ENCODE measurements at regions not wholly inside any gene's neighbourhood (a gene's known extent, or its start where the extent isn't known, plus 50 kb on each side); places are given as distances from the start of the nearest gene placed in this dataset.
A peak's percentile ranks its signal among the peaks of the same experiment; 100 is the strongest.

GRCh38 chr16:55968221-55968620, 93.0 kb upstream of the CES5A start:
- H3K36me3 Mint-ChIP-seq (ENCODE audit: unreplicated experiment), result no peaks in the 10 kb centered on the region
- no peak for TF ChIP-seq CTCF (IDR thresholded peaks at IDR 0.05; ENCODE audit: partially characterized antibody, unreplicated experiment)
- H3K27ac Mint-ChIP-seq (ENCODE audit: unreplicated experiment), result no peak overlapping the region
- DNase-seq, result no peak
- H3K4me3 Mint-ChIP-seq (ENCODE audit: unreplicated experiment), result no peak overlapping the region
- peaks cover 2% of the 10 kb centered on the region for H3K9me3 Mint-ChIP-seq (ENCODE audit: unreplicated experiment)
- H3K27me3 Mint-ChIP-seq (ENCODE audit: unreplicated experiment), result peaks cover 2% of the 10 kb centered on the region
- H3K4me1 Mint-ChIP-seq (ENCODE audit: low read depth, unreplicated experiment), result peaks cover 3% of the 10 kb centered on the region

GRCh38 chr16:55964923-55965475, 89.8 kb upstream of the CES5A start:
- DNase-seq, result no peak
- no peak for TF ChIP-seq CTCF (IDR thresholded peaks at IDR 0.05; ENCODE audit: partially characterized antibody, unreplicated experiment)
- H3K4me3 Mint-ChIP-seq (ENCODE audit: unreplicated experiment), result no peak overlapping the region
- peaks cover 2% of the 10 kb centered on the region for H3K9me3 Mint-ChIP-seq (ENCODE audit: unreplicated experiment)
- peaks cover 2% of the 10 kb centered on the region for H3K27me3 Mint-ChIP-seq (ENCODE audit: unreplicated experiment)
- no peaks in the 10 kb centered on the region for H3K36me3 Mint-ChIP-seq (ENCODE audit: unreplicated experiment)
- H3K4me1 Mint-ChIP-seq (ENCODE audit: low read depth, unreplicated experiment), result peaks cover under 1% of the 10 kb centered on the region
- no peak overlapping the region for H3K27ac Mint-ChIP-seq (ENCODE audit: unreplicated experiment)

DNA sequence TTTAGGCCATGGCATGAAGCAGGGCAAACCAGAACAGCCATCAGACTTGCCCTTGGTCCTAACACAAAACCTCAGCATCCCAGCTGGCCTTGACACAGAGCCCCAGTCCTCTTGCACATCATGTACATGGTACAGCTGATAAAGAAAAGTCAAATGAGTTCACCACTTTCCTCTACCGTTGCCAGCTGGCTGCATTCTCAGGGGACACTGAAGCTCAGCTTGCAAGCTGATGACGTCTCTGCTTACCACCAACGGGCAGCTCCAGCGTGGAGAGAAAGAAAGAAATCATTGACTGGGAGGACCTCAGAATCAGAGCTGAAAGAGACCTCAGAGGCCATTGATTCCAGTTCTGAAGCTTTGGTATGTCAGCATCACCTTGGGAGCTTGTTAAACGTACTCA, 80.7 kb upstream of the CES5A start:
- Mint-ChIP-seq H3K9me3 (ENCODE audit: unreplicated experiment) (peaks cover 3% of the 10 kb centered on the region), H3K4me3 (ENCODE audit: unreplicated experiment) (peak overlapping the region; percentile 61), H3K27me3 (ENCODE audit: unreplicated experiment) (peaks cover 5% of the 10 kb centered on the region), H3K27ac (ENCODE audit: unreplicated experiment) (peak overlapping the region; percentile 87), H3K4me1 (ENCODE audit: low read depth, unreplicated experiment) (peaks cover 17% of the 10 kb centered on the region), H3K36me3 (ENCODE audit: unreplicated experiment) (no peaks in the 10 kb centered on the region)
- TF ChIP-seq CTCF (IDR thresholded peaks at IDR 0.05; ENCODE audit: partially characterized antibody, unreplicated experiment), result no peak
- peak; percentile 61 for DNase-seq

GRCh38 chr16:55955424-55955823, 80.3 kb upstream of the CES5A start:
- Mint-ChIP-seq H3K9me3 (ENCODE audit: unreplicated experiment) (peaks cover 3% of the 10 kb centered on the region), H3K27me3 (ENCODE audit: unreplicated experiment) (peaks cover 5% of the 10 kb centered on the region), H3K36me3 (ENCODE audit: unreplicated experiment) (peaks cover 2% of the 10 kb centered on the region), H3K27ac (ENCODE audit: unreplicated experiment) (peak overlapping the region; percentile 87), H3K4me1 (ENCODE audit: low read depth, unreplicated experiment) (peaks cover 17% of the 10 kb centered on the region), H3K4me3 (ENCODE audit: unreplicated experiment) (peak overlapping the region; percentile 61)
- DNase-seq, result no peak
- no peak for TF ChIP-seq CTCF (IDR thresholded peaks at IDR 0.05; ENCODE audit: partially characterized antibody, unreplicated experiment)

GRCh38 chr16:55954906-55955305, 79.7 kb upstream of the CES5A start:
- no peak for DNase-seq
- Mint-ChIP-seq H3K4me3 (ENCODE audit: unreplicated experiment) (no peak overlapping the region), H3K36me3 (ENCODE audit: unreplicated experiment) (peaks cover 5% of the 10 kb centered on the region), H3K27ac (ENCODE audit: unreplicated experiment) (no peak overlapping the region), H3K27me3 (ENCODE audit: unreplicated experiment) (peaks cover 5% of the 10 kb centered on the region), H3K9me3 (ENCODE audit: unreplicated experiment) (peaks cover 3% of the 10 kb centered on the region), H3K4me1 (ENCODE audit: low read depth, unreplicated experiment) (peaks cover 17% of the 10 kb centered on the region)
- no peak for TF ChIP-seq CTCF (IDR thresholded peaks at IDR 0.05; ENCODE audit: partially characterized antibody, unreplicated experiment)
